Mesendoderm (in vitro differentiated cells): ENCODE measurements at regions not wholly inside any gene's neighbourhood (a gene's known extent, or its start where the extent isn't known, plus 50 kb on each side); places are given as distances from the start of the nearest gene placed in this dataset.

Experiments
- DNase-seq: peaks from one replicate; pipeline ENCODE4 v3.0.0; 2013
- H2AK5ac ChIP-seq: 2 replicates; pipeline ENCODE4 v1.6.1; 2013; ENCODE audit warnings: low read length, inconsistent platforms
- H2BK120ac ChIP-seq: 2 replicates; pipeline ENCODE4 v1.6.1; 2013; ENCODE audit warnings: low read depth, mild to moderate bottlenecking, low read length, moderate library complexity, mixed read lengths
- H2BK15ac ChIP-seq: replicated peaks from 2 replicates; pipeline ENCODE4 v1.6.1; 2013; ENCODE audit warnings: low read depth, mild to moderate bottlenecking, moderate library complexity
- H2BK5ac ChIP-seq: 2 replicates; pipeline ENCODE4 v1.6.1; 2013; ENCODE audit warnings: low read length, inconsistent platforms
- H3K18ac ChIP-seq: 2 replicates; pipeline ENCODE4 v1.6.1; 2013; ENCODE audit warnings: mild to moderate bottlenecking, low read length, mixed read lengths
- H3K23ac ChIP-seq: one replicate; pipeline ENCODE4 v1.6.1; 2013; ENCODE audit warnings: low read length
- H3K27ac ChIP-seq: 2 replicates; pipeline ENCODE4 v1.5.1; 2013; ENCODE audit warnings: low read depth, mild to moderate bottlenecking, inconsistent platforms, low read length, moderate library complexity
- H3K27me3 ChIP-seq: 2 replicates; pipeline ENCODE4 v1.6.1; 2013; ENCODE audit warnings: low read length, control low read depth, mild to moderate bottlenecking, inconsistent platforms; ENCODE audit not compliant: insufficient read depth, poor library complexity
- H3K36me3 ChIP-seq: 2 replicates; pipeline ENCODE4 v1.6.1; 2013; ENCODE audit warnings: low read length, inconsistent platforms; ENCODE audit not compliant: control insufficient read depth, insufficient read depth
- H3K4ac ChIP-seq: one replicate; pipeline ENCODE4 v1.6.1; 2013; ENCODE audit warnings: low read depth, mild to moderate bottlenecking, low read length, moderate library complexity
- H3K4me1 ChIP-seq: 2 replicates; pipeline ENCODE4 v1.6.1; 2013; ENCODE audit warnings: low read depth, low read length, inconsistent platforms; ENCODE audit not compliant: control insufficient read depth
- H3K4me2 ChIP-seq: 2 replicates; pipeline ENCODE4 v1.6.1; 2013; ENCODE audit warnings: low read length
- H3K4me3 ChIP-seq: 2 replicates; pipeline ENCODE4 v1.5.1; 2013; ENCODE audit warnings: mild to moderate bottlenecking, low read length
- H3K56ac ChIP-seq: one replicate; pipeline ENCODE4 v1.6.1; 2013; ENCODE audit warnings: low read length
- H3K79me1 ChIP-seq: 2 replicates; pipeline ENCODE4 v1.6.1; 2013; ENCODE audit warnings: low read length, inconsistent platforms
- H3K79me2 ChIP-seq: 2 replicates; pipeline ENCODE4 v1.6.1; 2013; ENCODE audit warnings: mild to moderate bottlenecking, low read length; ENCODE audit not compliant: control insufficient read depth, insufficient read depth
- H3K9ac ChIP-seq: 2 replicates; pipeline ENCODE4 v1.6.1; 2013; ENCODE audit warnings: low read length, inconsistent platforms
- H4K5ac ChIP-seq: one replicate; pipeline ENCODE4 v1.6.1; 2013; ENCODE audit warnings: low read length
- H4K8ac ChIP-seq: one replicate; pipeline ENCODE4 v1.6.1; 2013; ENCODE audit warnings: low read depth, mild to moderate bottlenecking, control low read depth, low read length, moderate library complexity
- WGBS: extraction: QIAGEN DNeasy Blood & Tissue Kit; methylation state at CpG from one replicate; pipeline ENCODE4 v1.1.7; 2013; ENCODE audit warnings: low lambda C conversion rate, missing lambda C conversion rate; ENCODE audit not compliant: insufficient coverage; ENCODE audit errors: extremely low coverage; 5-methylcytosine and 5-hydroxymethylcytosine counted together

- H3K36me3 ChIP-seq, result no peaks in the 10 kb centered on the region
- no peak overlapping the region for H4K5ac ChIP-seq
- H3K4ac ChIP-seq, result no peak overlapping the region
- no peak overlapping the region for H3K27ac ChIP-seq
- H3K56ac ChIP-seq, result no peak overlapping the region
- peak overlapping the region; percentile 79 for H2BK120ac ChIP-seq
- no peaks in the 10 kb centered on the region for H3K79me2 ChIP-seq
- H3K4me2 ChIP-seq, result no peak overlapping the region
- H2AK5ac ChIP-seq, result no peak overlapping the region
- no peaks in the 10 kb centered on the region for H3K27me3 ChIP-seq
- H2BK15ac ChIP-seq, result no peak overlapping the region
- H3K4me3 ChIP-seq, result no peak overlapping the region
- no peak overlapping the region for H4K8ac ChIP-seq
- no peak overlapping the region for H3K18ac ChIP-seq
- no peaks in the 10 kb centered on the region for H3K79me1 ChIP-seq
- peaks cover 5% of the 10 kb centered on the region for H3K4me1 ChIP-seq
- H2BK5ac ChIP-seq, result no peak overlapping the region
- peak; percentile 60 for DNase-seq
- H3K23ac ChIP-seq, result no peak overlapping the region
- no peak overlapping the region for H3K9ac ChIP-seq
Measured at GRCh38 chr13:79883216-79883615, 402.3 kb downstream of the NDFIP2 start.

GRCh38 chr13:79880818-79881217 is 399.9 kb downstream of the NDFIP2 start:
- Histone ChIP-seq H3K4me3 (no peak overlapping the region), H3K27ac (no peak overlapping the region), H3K4ac (no peak overlapping the region), H2BK120ac (no peak overlapping the region), H3K4me1 (peaks cover 5% of the 10 kb centered on the region), H3K79me1 (no peaks in the 10 kb centered on the region), H3K56ac (no peak overlapping the region), H3K18ac (no peak overlapping the region), H4K8ac (no peak overlapping the region), H2BK15ac (no peak overlapping the region), H3K23ac (no peak overlapping the region), H3K27me3 (no peaks in the 10 kb centered on the region), H3K4me2 (no peak overlapping the region), H2AK5ac (no peak overlapping the region), H2BK5ac (no peak overlapping the region), H4K5ac (no peak overlapping the region), H3K36me3 (no peaks in the 10 kb centered on the region), H3K9ac (no peak overlapping the region), H3K79me2 (no peaks in the 10 kb centered on the region)
- DNase-seq, result no peak
- WGBS, result no CpG with 5 or more reads among the region's 2 CpGs

GRCh38 chr13:79874396-79875360 is 393.7 kb downstream of the NDFIP2 start:
- no peaks in the 10 kb centered on the region for H3K36me3 ChIP-seq
- no peak overlapping the region for H3K4me2 ChIP-seq
- H3K4me3 ChIP-seq, result no peak overlapping the region
- no peak overlapping the region for H3K56ac ChIP-seq
- H3K4ac ChIP-seq, result no peak overlapping the region
- H3K79me2 ChIP-seq, result no peaks in the 10 kb centered on the region
- no peak overlapping the region for H3K18ac ChIP-seq
- no CpG with 5 or more reads among the region's 5 CpGs for WGBS
- no peak overlapping the region for H4K8ac ChIP-seq
- H3K27ac ChIP-seq, result no peak overlapping the region
- H3K23ac ChIP-seq, result no peak overlapping the region
- no peaks in the 10 kb centered on the region for H3K27me3 ChIP-seq
- no peak overlapping the region for H2AK5ac ChIP-seq
- H2BK120ac ChIP-seq, result no peak overlapping the region
- peak overlapping the region; percentile 86 for H2BK15ac ChIP-seq
- no peak overlapping the region for H3K9ac ChIP-seq
- no peaks in the 10 kb centered on the region for H3K4me1 ChIP-seq
- H4K5ac ChIP-seq, result no peak overlapping the region
- DNase-seq, result peak; percentile 17
- H3K79me1 ChIP-seq, result no peaks in the 10 kb centered on the region
- no peak overlapping the region for H2BK5ac ChIP-seq

GRCh38 chr13:79871594-79871993 is 390.6 kb downstream of the NDFIP2 start:
- Histone ChIP-seq H3K79me1 (no peaks in the 10 kb centered on the region), H3K23ac (no peak overlapping the region), H3K4me3 (no peak overlapping the region), H3K27me3 (no peaks in the 10 kb centered on the region), H3K4me2 (no peak overlapping the region), H3K56ac (no peak overlapping the region), H3K79me2 (no peaks in the 10 kb centered on the region), H2BK5ac (no peak overlapping the region), H3K4me1 (peaks cover 5% of the 10 kb centered on the region), H2BK120ac (peak overlapping the region; percentile 45), H3K4ac (no peak overlapping the region), H2AK5ac (no peak overlapping the region), H3K18ac (no peak overlapping the region), H3K36me3 (no peaks in the 10 kb centered on the region), H2BK15ac (peak overlapping the region; percentile 74), H3K9ac (no peak overlapping the region), H3K27ac (no peak overlapping the region), H4K8ac (no peak overlapping the region), H4K5ac (no peak overlapping the region)
- DNase-seq, result no peak

GRCh38 chr13:79870766-79871165 is 389.8 kb downstream of the NDFIP2 start:
- H3K56ac ChIP-seq, result no peak overlapping the region
- no peak overlapping the region for H2BK5ac ChIP-seq
- H2BK120ac ChIP-seq, result no peak overlapping the region
- H3K18ac ChIP-seq, result peak overlapping the region; percentile 18
- no CpG with 5 or more reads among the region's 2 CpGs for WGBS
- no peak overlapping the region for H3K4me2 ChIP-seq
- no peak overlapping the region for H3K27ac ChIP-seq
- H3K4me3 ChIP-seq, result no peak overlapping the region
- H3K36me3 ChIP-seq, result no peaks in the 10 kb centered on the region
- no peaks in the 10 kb centered on the region for H3K79me2 ChIP-seq
- no peak overlapping the region for H4K5ac ChIP-seq
- H2AK5ac ChIP-seq, result no peak overlapping the region
- no peaks in the 10 kb centered on the region for H3K27me3 ChIP-seq
- no peaks in the 10 kb centered on the region for H3K79me1 ChIP-seq
- H3K23ac ChIP-seq, result no peak overlapping the region
- H4K8ac ChIP-seq, result no peak overlapping the region
- H2BK15ac ChIP-seq, result peak overlapping the region; percentile 57
- no peak overlapping the region for H3K9ac ChIP-seq
- no peak for DNase-seq
- H3K4me1 ChIP-seq, result peaks cover 5% of the 10 kb centered on the region
- H3K4ac ChIP-seq, result no peak overlapping the region

- Histone ChIP-seq H2BK120ac (no peak overlapping the region), H3K27ac (no peak overlapping the region), H3K18ac (no peak overlapping the region)
Measured at GRCh38 chr13:79870123-79870522, 389.2 kb downstream of the NDFIP2 start.

More at GRCh38 chr13:79870123-79870522, 389.2 kb downstream of the NDFIP2 start:
- Histone ChIP-seq H3K36me3 (no peaks in the 10 kb centered on the region), H2BK5ac (no peak overlapping the region), H2AK5ac (no peak overlapping the region), H3K4me1 (peaks cover 5% of the 10 kb centered on the region), H3K27me3 (no peaks in the 10 kb centered on the region), H3K23ac (no peak overlapping the region), H3K4me2 (no peak overlapping the region), H4K8ac (no peak overlapping the region), H4K5ac (no peak overlapping the region), H3K4me3 (no peak overlapping the region), H3K79me2 (no peaks in the 10 kb centered on the region), H3K4ac (no peak overlapping the region), H3K9ac (no peak overlapping the region), H2BK15ac (no peak overlapping the region), H3K56ac (no peak overlapping the region), H3K79me1 (no peaks in the 10 kb centered on the region)
- peak; percentile 73 for DNase-seq
